Hepatocyte (in vitro differentiated cells): ENCODE measurements at regions not wholly inside any gene's neighbourhood (a gene's known extent, or its start where the extent isn't known, plus 50 kb on each side); places are given as distances from the start of the nearest gene placed in this dataset.
A peak's percentile ranks its signal among the peaks of the same experiment; 100 is the strongest.
"Not testable (repeated sequence)": the region's sequence is repeated elsewhere in the genome, so short reads cannot be mapped to it uniquely, and the experiment has no call there.

Experiments used
- DNase-seq: peaks from one replicate; pipeline ENCODE4 v3.0.0-alpha.2; 2016; ENCODE audit warnings: low spot score
- H2AFZ ChIP-seq: fragments of 200-600 bp; sonication (generic); 2 replicates; pipeline ENCODE4 v1.6.0; 2016; ENCODE audit warnings: antibody characterized with exemption, mild to moderate bottlenecking
- H3K27ac ChIP-seq: fragments of 200-600 bp; sonication (generic); 2 replicates; pipeline ENCODE4 v1.5.1; 2016; ENCODE audit warnings: mild to moderate bottlenecking
- H3K27me3 ChIP-seq: fragments of 200-600 bp; sonication (generic); 2 replicates; pipeline ENCODE4 v1.6.1; 2016
- H3K36me3 ChIP-seq: fragments of 200-600 bp; sonication (generic); replicated peaks from 2 replicates; pipeline ENCODE4 v1.5.1; 2016; ENCODE audit warnings: low read depth; ENCODE audit not compliant: insufficient read depth
- H3K4me1 ChIP-seq: fragments of 200-600 bp; sonication (generic); 2 replicates; pipeline ENCODE4 v1.5.1; 2016; ENCODE audit warnings: mild to moderate bottlenecking, moderate library complexity; ENCODE audit not compliant: insufficient read depth
- H3K4me2 ChIP-seq: fragments of 200-600 bp; sonication (generic); 2 replicates; pipeline ENCODE4 v1.6.0; 2016
- H3K4me3 ChIP-seq: fragments of 200-600 bp; sonication (generic); 2 replicates; pipeline ENCODE4 v1.5.1; 2016; ENCODE audit warnings: mild to moderate bottlenecking
- H3K79me2 ChIP-seq: fragments of 200-600 bp; sonication (generic); 2 replicates; pipeline ENCODE4 v1.6.0; 2017; ENCODE audit warnings: mild to moderate bottlenecking
- H3K9me2 ChIP-seq: fragments of 200-600 bp; sonication (generic); replicated peaks from 2 replicates; pipeline ENCODE4 v1.6.0; 2017; ENCODE audit warnings: mild to moderate bottlenecking; ENCODE audit not compliant: insufficient read depth
- H3K9me3 ChIP-seq: fragments of 200-600 bp; sonication (generic); 2 replicates; pipeline ENCODE4 v1.5.1; 2016; ENCODE audit warnings: low read depth, mild to moderate bottlenecking
- H4K20me1 ChIP-seq: fragments of 200-600 bp; sonication (generic); 2 replicates; pipeline ENCODE4 v1.6.0; 2016; ENCODE audit warnings: mild to moderate bottlenecking; ENCODE audit not compliant: insufficient read depth, poor library complexity, severe bottlenecking
- EZH2 ChIP-seq: fragments of 200-600 bp; sonication (generic); IDR thresholded peaks from 2 replicates; pipeline ENCODE4 v1.6.1; 2016; ENCODE audit warnings: antibody characterized with exemption, mild to moderate bottlenecking, borderline replicate concordance
- EZH2phosphoT487 ChIP-seq: fragments of 200-600 bp; sonication (generic); IDR thresholded peaks from one replicate; pipeline ENCODE4 v1.6.1; 2018; ENCODE audit warnings: antibody characterized with exemption, mild to moderate bottlenecking, low read depth, moderate library complexity; ENCODE audit not compliant: unreplicated experiment, severe bottlenecking
- WGBS: methylation state at CpG from one replicate; pipeline ENCODE4 v1.1.6; 2016; ENCODE audit warnings: low lambda C conversion rate; ENCODE audit errors: missing lambda C conversion rate; 5-methylcytosine and 5-hydroxymethylcytosine counted together
- TF ChIP-seq, protein P1 (sequence below): fragments of 200-600 bp; sonication (generic); IDR thresholded peaks from 2 replicates; pipeline ENCODE4 v1.5.1; 2016; ENCODE audit warnings: antibody characterized with exemption, mild to moderate bottlenecking; ENCODE audit not compliant: poor library complexity

DNA sequence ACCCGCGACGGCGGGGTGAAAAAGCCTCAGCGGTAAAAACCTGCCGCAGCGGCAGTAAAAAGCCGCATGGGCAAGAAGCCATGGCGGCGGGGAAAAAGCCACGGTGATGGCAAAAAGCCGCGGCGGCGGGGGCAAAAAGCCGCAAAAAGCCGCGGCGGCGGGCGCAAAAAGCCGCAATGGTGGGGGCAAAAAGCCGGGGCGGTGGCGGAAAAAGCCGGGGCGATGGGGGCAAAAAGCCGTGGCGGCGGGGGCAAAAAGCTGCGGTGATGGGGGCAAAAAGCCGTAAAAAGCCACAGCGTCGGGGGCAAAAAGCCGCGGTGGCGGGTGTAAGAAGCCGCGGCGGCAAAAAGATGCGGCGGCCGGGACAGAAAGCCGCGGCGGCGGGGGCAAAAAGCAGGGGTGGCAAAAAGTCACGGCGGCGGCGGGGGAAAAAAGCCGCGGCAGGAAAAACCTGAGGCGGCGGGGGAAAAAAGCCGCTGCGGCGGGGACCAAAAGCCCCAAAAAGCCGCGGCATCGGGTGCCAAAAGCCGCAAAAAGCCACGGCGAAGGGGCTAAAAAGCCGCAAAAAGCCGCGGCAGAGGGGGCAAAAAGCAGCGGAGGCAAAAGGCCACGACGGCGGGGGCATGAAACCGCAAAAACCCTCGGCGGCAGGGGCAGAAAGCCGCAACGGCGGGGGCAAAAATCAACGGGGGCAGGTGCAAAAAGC is 488.5 kb downstream of the ZNF33B start:
- no peak overlapping the region for H3K4me2 ChIP-seq
- H3K9me3 ChIP-seq: no peaks in the 10 kb centered on the region
- H2AFZ ChIP-seq: no peak overlapping the region
- no peaks in the 10 kb centered on the region for H3K36me3 ChIP-seq
- TF ChIP-seq EZH2 (no peak), EZH2phosphoT487 (no peak)
- TF ChIP-seq, protein P1, sequence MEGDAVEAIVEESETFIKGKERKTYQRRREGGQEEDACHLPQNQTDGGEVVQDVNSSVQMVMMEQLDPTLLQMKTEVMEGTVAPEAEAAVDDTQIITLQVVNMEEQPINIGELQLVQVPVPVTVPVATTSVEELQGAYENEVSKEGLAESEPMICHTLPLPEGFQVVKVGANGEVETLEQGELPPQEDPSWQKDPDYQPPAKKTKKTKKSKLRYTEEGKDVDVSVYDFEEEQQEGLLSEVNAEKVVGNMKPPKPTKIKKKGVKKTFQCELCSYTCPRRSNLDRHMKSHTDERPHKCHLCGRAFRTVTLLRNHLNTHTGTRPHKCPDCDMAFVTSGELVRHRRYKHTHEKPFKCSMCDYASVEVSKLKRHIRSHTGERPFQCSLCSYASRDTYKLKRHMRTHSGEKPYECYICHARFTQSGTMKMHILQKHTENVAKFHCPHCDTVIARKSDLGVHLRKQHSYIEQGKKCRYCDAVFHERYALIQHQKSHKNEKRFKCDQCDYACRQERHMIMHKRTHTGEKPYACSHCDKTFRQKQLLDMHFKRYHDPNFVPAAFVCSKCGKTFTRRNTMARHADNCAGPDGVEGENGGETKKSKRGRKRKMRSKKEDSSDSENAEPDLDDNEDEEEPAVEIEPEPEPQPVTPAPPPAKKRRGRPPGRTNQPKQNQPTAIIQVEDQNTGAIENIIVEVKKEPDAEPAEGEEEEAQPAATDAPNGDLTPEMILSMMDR: no peak
- H3K4me3 ChIP-seq: no peak overlapping the region
- no peak for DNase-seq
- no peaks in the 10 kb centered on the region for H3K4me1 ChIP-seq
- no peak overlapping the region for H3K27ac ChIP-seq
- H4K20me1 ChIP-seq: no peaks in the 10 kb centered on the region
- no peaks in the 10 kb centered on the region for H3K27me3 ChIP-seq
- WGBS: 93% methylated on average over 54 of the region's 78 CpGs
- H3K79me2 ChIP-seq: no peaks in the 10 kb centered on the region
- H3K9me2 ChIP-seq: no peaks in the 10 kb centered on the region

GRCh38 chr10:42149027-42149700 is 489.2 kb downstream of the ZNF33B start:
- H3K36me3 ChIP-seq: no peaks in the 10 kb centered on the region
- no peak overlapping the region for H3K4me2 ChIP-seq
- no peak overlapping the region for H3K4me3 ChIP-seq
- H3K79me2 ChIP-seq: no peaks in the 10 kb centered on the region
- H3K27me3 ChIP-seq: no peaks in the 10 kb centered on the region
- no peak for TF ChIP-seq EZH2
- no peak for TF ChIP-seq EZH2phosphoT487
- TF ChIP-seq, protein P1: no peak
- 85% methylated on average over 42 of the region's 42 CpGs for WGBS
- no peak overlapping the region for H2AFZ ChIP-seq
- peak; percentile 10 for DNase-seq
- H4K20me1 ChIP-seq: no peaks in the 10 kb centered on the region
- no peak overlapping the region for H3K27ac ChIP-seq
- H3K4me1 ChIP-seq: no peaks in the 10 kb centered on the region
- no peaks in the 10 kb centered on the region for H3K9me2 ChIP-seq
- no peaks in the 10 kb centered on the region for H3K9me3 ChIP-seq

DNA sequence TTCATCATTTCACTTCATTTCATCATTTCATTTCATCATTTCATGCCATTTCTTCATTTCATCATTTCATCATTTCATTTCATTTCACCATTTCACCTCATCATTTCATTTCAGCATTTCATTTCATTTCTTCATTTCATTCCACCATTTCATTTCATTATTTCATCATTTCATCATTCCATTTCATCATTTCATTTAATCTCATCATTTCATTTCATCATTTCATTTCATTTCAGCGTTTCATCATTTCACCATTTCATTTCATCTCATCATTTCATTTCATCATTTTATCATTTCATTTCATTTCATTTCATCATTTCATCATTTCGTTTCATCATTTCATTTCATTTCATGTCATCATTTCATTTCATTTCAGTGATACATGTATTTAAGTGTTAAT is 492.2 kb downstream of the ZNF33B start:
- not testable (repeated sequence) for H3K4me3 ChIP-seq, H3K79me2 ChIP-seq, H3K4me1 ChIP-seq, H3K27ac ChIP-seq, H3K36me3 ChIP-seq, H4K20me1 ChIP-seq, DNase-seq, H2AFZ ChIP-seq, H3K4me2 ChIP-seq, H3K9me2 ChIP-seq, H3K27me3 ChIP-seq, H3K9me3 ChIP-seq
- WGBS: 45% methylated on average over 2 of the region's 2 CpGs

DNA sequence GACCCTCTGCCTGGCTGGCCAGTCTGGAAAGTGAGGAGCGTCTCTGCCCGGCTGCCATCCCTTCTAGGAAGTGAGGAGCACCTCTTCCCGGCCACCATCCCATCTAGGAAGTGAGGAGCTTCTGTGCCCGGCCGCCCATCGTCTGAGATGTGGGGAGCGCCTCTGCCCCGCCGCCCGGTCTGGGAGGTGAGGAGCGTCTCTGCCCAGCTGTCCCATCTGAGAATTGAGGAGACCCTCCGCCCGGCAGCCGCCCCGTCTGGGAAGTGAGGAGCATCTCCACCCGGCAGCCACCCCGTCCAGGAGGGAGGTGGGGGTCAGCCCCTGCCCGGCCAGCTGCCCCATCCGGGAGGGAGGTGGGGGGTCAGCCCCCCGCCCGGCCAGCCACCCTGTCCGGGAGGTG is 500.3 kb downstream of the ZNF33B start:
- WGBS: 98% methylated on average over 10 of the region's 22 CpGs

More for the DNA sequence above, 500.3 kb downstream of the ZNF33B start:
- H3K36me3 ChIP-seq, H2AFZ ChIP-seq, H4K20me1 ChIP-seq, H3K4me2 ChIP-seq, H3K27ac ChIP-seq, H3K9me3 ChIP-seq, H3K27me3 ChIP-seq, H3K79me2 ChIP-seq, H3K4me3 ChIP-seq, DNase-seq, H3K9me2 ChIP-seq, H3K4me1 ChIP-seq: not testable (repeated sequence)
